ENCODE measurements at regions not wholly inside any gene's neighbourhood (a gene's known extent, or its start where the extent isn't known, plus 50 kb on each side); places are given as distances from the start of the nearest gene placed in this dataset.

GRCh38 chrY:15689994-15690393 lies 1165.7 kb downstream of the NLGN4Y start:
- DNase-seq: no peak

GRCh38 chrY:15702131-15702530 lies 1177.8 kb downstream of the NLGN4Y start:
- no peak for DNase-seq

GRCh38 chrY:15704906-15705305 lies 1180.6 kb downstream of the NLGN4Y start:
- DNase-seq: no peak

DNA sequence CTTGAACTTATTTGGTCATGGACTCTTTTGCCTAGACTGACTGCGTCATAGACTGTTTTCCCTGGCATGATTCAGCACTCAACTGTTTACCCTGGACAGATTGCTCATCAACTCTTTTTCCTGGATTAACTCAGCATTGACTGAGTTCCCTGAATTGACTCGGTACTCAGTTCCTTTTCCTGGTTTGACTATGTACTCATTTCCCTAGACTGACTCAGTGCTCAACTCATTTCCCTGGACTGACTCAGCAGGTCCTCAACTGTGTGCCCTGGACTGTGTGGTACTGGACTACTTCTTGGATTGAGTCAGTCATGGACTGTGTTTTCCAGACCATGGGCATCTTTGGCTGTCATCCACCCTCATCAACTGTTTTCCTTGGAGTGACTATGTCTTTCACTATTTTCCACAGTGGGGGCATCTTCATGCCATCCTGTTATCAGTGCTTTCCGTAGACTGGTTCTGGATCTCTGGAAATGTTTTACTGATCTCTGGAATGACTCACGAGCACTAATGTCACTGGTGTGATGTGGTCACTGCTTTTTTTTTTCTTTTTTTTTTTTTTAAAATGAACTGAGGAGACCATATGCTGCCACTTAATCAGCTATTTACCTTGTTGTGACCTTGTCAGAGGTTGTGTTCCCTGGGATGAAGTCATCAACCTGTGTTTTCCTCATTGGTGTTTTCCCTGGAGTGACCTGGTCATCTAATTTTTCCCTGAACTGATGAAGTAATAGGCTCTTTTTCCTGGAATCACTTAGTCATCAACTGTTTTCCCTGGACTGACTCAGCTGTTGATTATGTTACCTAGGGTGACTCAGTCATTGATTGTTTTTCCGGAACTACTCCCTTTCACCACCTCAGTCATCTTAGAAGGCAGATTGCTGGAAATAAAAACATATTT lies 1225.5 kb downstream of the NLGN4Y start:
- no peak for DNase-seq

GRCh38 chrY:15751001-15751400 lies 1226.7 kb downstream of the NLGN4Y start:
- DNase-seq: no peak

- no peak for DNase-seq
These were observed 1231.9 kb downstream of the NLGN4Y start for GRCh38 chrY:15756266-15756665.

DNA sequence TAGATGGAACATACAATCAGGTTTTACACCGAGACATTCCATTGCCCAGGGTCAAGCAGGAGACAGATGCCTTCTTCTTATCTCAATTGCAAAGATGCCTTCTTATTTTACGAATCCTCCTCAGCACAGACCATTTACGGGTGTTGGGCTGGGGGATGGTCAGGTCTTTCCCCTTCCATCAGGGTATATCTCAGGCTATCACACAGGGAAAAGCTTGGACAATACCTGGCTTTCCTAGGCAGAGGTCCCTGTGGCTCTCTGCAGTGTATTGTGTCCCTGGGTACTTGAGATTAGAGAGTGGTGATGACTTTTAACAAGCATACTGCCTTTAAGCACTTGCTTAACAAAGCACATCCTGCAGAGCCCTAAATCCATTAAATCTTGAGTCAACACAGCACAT lies 1249.2 kb downstream of the NLGN4Y start:
- no peak for DNase-seq

- DNase-seq: no peak
These were observed 1251.6 kb downstream of the NLGN4Y start for GRCh38 chrY:15775880-15776279.

- DNase-seq: no peak
These were observed 1255.6 kb downstream of the NLGN4Y start for GRCh38 chrY:15779891-15780290.

GRCh38 chrY:15800021-15800420 lies 1275.7 kb downstream of the NLGN4Y start:
- DNase-seq: no peak

DNA sequence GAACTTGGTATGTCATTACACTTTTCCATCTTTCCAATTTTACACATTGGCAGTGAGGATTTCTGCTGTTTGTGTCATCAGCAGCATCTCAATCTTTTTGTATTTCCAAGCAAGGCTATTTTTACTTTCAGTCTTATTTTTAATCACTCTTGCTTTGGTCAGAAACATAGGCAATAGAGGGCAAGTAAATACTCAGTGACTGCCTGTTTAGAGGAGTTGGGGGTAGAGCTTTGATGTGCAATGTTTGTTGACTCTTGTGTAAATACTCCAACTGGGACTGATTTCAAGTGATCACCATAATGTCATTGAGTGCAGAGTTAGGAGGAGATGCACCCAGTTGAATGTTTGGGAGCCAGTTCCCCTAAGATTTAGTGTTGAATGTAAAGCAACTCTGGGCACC lies 1281.7 kb downstream of the NLGN4Y start:
- DNase-seq: no peak

DNA sequence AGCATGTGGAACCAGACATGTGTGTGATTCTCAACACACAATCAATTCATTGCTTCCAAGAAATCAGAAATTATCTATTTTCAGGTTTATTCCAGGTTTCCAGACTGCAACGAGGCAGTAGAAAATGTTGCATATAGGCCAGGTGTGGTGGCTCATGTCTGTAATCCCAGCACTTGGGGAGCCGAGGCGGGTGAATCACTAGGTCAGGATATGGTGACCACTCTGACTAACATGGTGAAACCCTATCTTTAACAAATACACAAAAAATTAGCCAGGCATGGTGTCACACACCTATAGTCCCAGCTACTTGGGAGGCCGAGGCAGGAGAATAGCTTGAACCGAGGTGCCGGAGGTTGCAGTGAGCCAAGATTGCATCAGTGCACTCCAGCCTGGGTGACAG lies 1289.9 kb downstream of the NLGN4Y start:
- DNase-seq: no peak
